Neural cell (in vitro differentiated cells): ENCODE measurements at regions not wholly inside any gene's neighbourhood (a gene's known extent, or its start where the extent isn't known, plus 50 kb on each side); places are given as distances from the start of the nearest gene placed in this dataset.

Experiments
- CTCF ChIP-seq: fragments of 450-650 bp; IDR thresholded peaks from 2 replicates; pipeline ENCODE4 v1.5.1; 2014; ENCODE audit warnings: antibody characterized with exemption, mild to moderate bottlenecking, moderate library complexity; ENCODE audit not compliant: poor library complexity, severe bottlenecking
- EP300 ChIP-seq: fragments of 450-650 bp; conservative IDR thresholded peaks from 2 replicates; pipeline ENCODE4 v1.6.1; 2014; ENCODE audit warnings: antibody characterized with exemption, mild to moderate bottlenecking, moderate library complexity; ENCODE audit not compliant: poor library complexity, severe bottlenecking
- EZH2 ChIP-seq: fragments of 200-600, 300-800 bp; shearing (Covaris generic), sonication (generic); IDR thresholded peaks from 2 replicates; pipeline ENCODE4 v1.6.1; 2014; ENCODE audit warnings: antibody characterized with exemption, low read length, borderline replicate concordance, mild to moderate bottlenecking; ENCODE audit not compliant: insufficient read depth, poor library complexity, severe bottlenecking
- POLR2AphosphoS5 ChIP-seq: IDR thresholded peaks from 2 replicates; pipeline ENCODE4 v1.6.1; 2012
- RAD21 ChIP-seq: fragments of 450-650 bp; conservative IDR thresholded peaks from 2 replicates; pipeline ENCODE4 v1.6.1; 2014; ENCODE audit warnings: antibody characterized with exemption, mild to moderate bottlenecking, moderate library complexity
- REST ChIP-seq: IDR thresholded peaks from 2 replicates; pipeline ENCODE4 v1.6.1; 2012; ENCODE audit warnings: borderline replicate concordance
- SMC3 ChIP-seq: fragments of 450-650 bp; conservative IDR thresholded peaks from 2 replicates; pipeline ENCODE4 v1.6.1; 2014; ENCODE audit warnings: antibody characterized with exemption, mild to moderate bottlenecking, moderate library complexity; ENCODE audit not compliant: poor library complexity
- TAF1 ChIP-seq: IDR thresholded peaks from 2 replicates; pipeline ENCODE4 v1.6.1; 2012; ENCODE audit warnings: low read depth

- TF ChIP-seq EP300 (no peak), REST (no peak), CTCF (no peak), SMC3 (no peak), POLR2AphosphoS5 (no peak), TAF1 (no peak), EZH2 (no peak), RAD21 (no peak)
Measured at GRCh38 chr16:5427571-5427970, 330.0 kb upstream of the EEF2KMT start.
